ENCODE measurements at regions not wholly inside any gene's neighbourhood (a gene's known extent, or its start where the extent isn't known, plus 50 kb on each side); places are given as distances from the start of the nearest gene placed in this dataset.
"Not testable (repeated sequence)": the region's sequence is repeated elsewhere in the genome, so short reads cannot be mapped to it uniquely, and the experiment has no call there.

GRCh38 chr6:60754879-60755278 lies 1531.1 kb downstream of the KHDRBS2 start:
- ChIA-PET CTCF (no interaction called here), POLR2A (no interaction called here)
- Histone ChIP-seq H3K4me2 (no peak overlapping the region), H3K9me3 (no peaks in the 10 kb centered on the region), H3K27ac (no peak overlapping the region), H3K4me1 (no peaks in the 10 kb centered on the region), H3K4me3 (no peak overlapping the region)
- ATAC-seq, result no peak
- DNase-seq (ENCODE audit: low read depth in 1 of 2, low spot score in 1 of 2), result no peak
- no peak for FAIRE-seq
- no peak for TF ChIP-seq CBX2 (IDR thresholded peaks at IDR 0.05; ENCODE audit: borderline replicate concordance, low read depth)
- TF ChIP-seq BCL3 (IDR thresholded peaks at IDR 0.05), result no peak

GRCh38 chr6:60750353-60751081 lies 1535.5 kb downstream of the KHDRBS2 start:
- not testable (repeated sequence) for ATAC-seq

GRCh38 chr6:60747765-60748556 lies 1538.1 kb downstream of the KHDRBS2 start:
- H3K4me2 ChIP-seq; CTCF ChIA-PET; H3K4me1 ChIP-seq; DNase-seq (ENCODE audit: low read depth in 1 of 2, low spot score in 1 of 2); POLR2A ChIA-PET; H3K27ac ChIP-seq; FAIRE-seq; H3K9me3 ChIP-seq; ATAC-seq; H3K4me3 ChIP-seq: not testable (repeated sequence)
- WGBS (ENCODE audit: missing lambda C conversion rate), result 3% methylated on average over 2 of the region's 2 CpGs

More at GRCh38 chr6:60750353-60751081, 1535.5 kb downstream of the KHDRBS2 start:
- H3K9me3 ChIP-seq; H3K4me3 ChIP-seq; DNase-seq (ENCODE audit: low read depth in 1 of 2, low spot score in 1 of 2); FAIRE-seq; H3K27ac ChIP-seq; H3K4me1 ChIP-seq; H3K4me2 ChIP-seq; CTCF ChIA-PET; POLR2A ChIA-PET: not testable (repeated sequence)
- 4% methylated on average over 7 of the region's 7 CpGs for WGBS (ENCODE audit: missing lambda C conversion rate)

- H3K4me3 ChIP-seq; CTCF ChIA-PET; H3K4me2 ChIP-seq; H3K9me3 ChIP-seq; POLR2A ChIA-PET; FAIRE-seq; ATAC-seq; H3K27ac ChIP-seq; H3K4me1 ChIP-seq; DNase-seq (ENCODE audit: low read depth in 1 of 2, low spot score in 1 of 2): not testable (repeated sequence)
- 0% methylated on average over 2 of the region's 2 CpGs for WGBS (ENCODE audit: missing lambda C conversion rate)
Measured at GRCh38 chr6:60737764-60738425, 1548.1 kb downstream of the KHDRBS2 start.

GRCh38 chr6:60737315-60737714 lies 1548.7 kb downstream of the KHDRBS2 start:
- H3K4me3 ChIP-seq; POLR2A ChIA-PET; H3K27ac ChIP-seq; ATAC-seq; DNase-seq (ENCODE audit: low read depth in 1 of 2, low spot score in 1 of 2); H3K4me1 ChIP-seq; H3K9me3 ChIP-seq; H3K4me2 ChIP-seq; CTCF ChIA-PET; FAIRE-seq: not testable (repeated sequence)
- 1% methylated on average over 6 of the region's 6 CpGs for WGBS (ENCODE audit: missing lambda C conversion rate)

GRCh38 chr6:60723935-60724334 lies 1562.1 kb downstream of the KHDRBS2 start:
- 50% methylated on average over 5 of the region's 5 CpGs for WGBS (ENCODE audit: missing lambda C conversion rate)
- CTCF ChIA-PET; H3K9me3 ChIP-seq; H3K4me2 ChIP-seq; POLR2A ChIA-PET; H3K4me1 ChIP-seq; ATAC-seq; H3K27ac ChIP-seq; DNase-seq (ENCODE audit: low read depth in 1 of 2, low spot score in 1 of 2); H3K4me3 ChIP-seq; FAIRE-seq: not testable (repeated sequence)

- Histone ChIP-seq H3K9me3 (no peaks in the 10 kb centered on the region), H3K4me3 (no peak overlapping the region), H3K4me2 (no peak overlapping the region), H3K27ac (no peak overlapping the region), H3K4me1 (no peaks in the 10 kb centered on the region)
- DNase-seq (ENCODE audit: low read depth in 1 of 2, low spot score in 1 of 2) (no peak), ATAC-seq (no peak), FAIRE-seq (no peak)
- ChIA-PET POLR2A (no interaction called here), CTCF (no interaction called here)
- 0% methylated on average over 1 of the region's 4 CpGs for WGBS (ENCODE audit: missing lambda C conversion rate)
- TF ChIP-seq MAZ (IDR thresholded peaks at IDR 0.05; ENCODE audit: borderline replicate concordance, low read depth, low read length) (no peak), POLR2A (IDR thresholded peaks at IDR 0.05; ENCODE audit: low read length) (no peak), TP53 (CRISPR knock-in tag; IDR thresholded peaks at IDR 0.05) (no peak), HOXA7 (CRISPR knock-in tag; IDR thresholded peaks at IDR 0.05) (no peak), ZFP36 (IDR thresholded peaks at IDR 0.05; ENCODE audit: borderline replicate concordance, partially characterized antibody) (no peak)
Measured at GRCh38 chr6:60695232-60695631, 1590.8 kb downstream of the KHDRBS2 start.
